CD4-positive, alpha-beta T cell treated with Interferon gamma for 1 hour (primary cell): ENCODE measurements at regions not wholly inside any gene's neighbourhood (a gene's known extent, or its start where the extent isn't known, plus 50 kb on each side); places are given as distances from the start of the nearest gene placed in this dataset.

ENCODE experiments used
- DNase-seq: peaks from one replicate; pipeline ENCODE4 v3.0.0-alpha.2; 2020

DNA sequence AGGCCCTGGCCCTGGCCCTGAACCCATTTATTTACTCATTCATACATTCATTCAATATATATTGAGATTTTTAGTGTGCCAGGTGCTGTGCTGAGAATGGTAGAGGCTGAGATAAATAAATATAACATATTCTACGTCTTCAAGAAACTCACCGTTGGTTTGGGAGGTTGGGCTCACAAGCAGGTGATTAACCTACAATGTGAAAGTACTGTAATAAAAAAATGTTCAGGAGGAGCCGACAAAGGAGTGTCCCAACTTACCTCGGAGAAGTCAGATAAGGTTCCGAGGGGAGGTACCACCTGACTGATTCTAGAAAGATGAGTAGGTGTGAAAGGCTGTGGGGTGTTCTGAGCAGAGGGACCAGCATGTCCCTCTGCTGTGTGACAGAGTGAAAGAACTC, 479.6 kb upstream of the KLF4 start:
- DNase-seq: no peak

DNA sequence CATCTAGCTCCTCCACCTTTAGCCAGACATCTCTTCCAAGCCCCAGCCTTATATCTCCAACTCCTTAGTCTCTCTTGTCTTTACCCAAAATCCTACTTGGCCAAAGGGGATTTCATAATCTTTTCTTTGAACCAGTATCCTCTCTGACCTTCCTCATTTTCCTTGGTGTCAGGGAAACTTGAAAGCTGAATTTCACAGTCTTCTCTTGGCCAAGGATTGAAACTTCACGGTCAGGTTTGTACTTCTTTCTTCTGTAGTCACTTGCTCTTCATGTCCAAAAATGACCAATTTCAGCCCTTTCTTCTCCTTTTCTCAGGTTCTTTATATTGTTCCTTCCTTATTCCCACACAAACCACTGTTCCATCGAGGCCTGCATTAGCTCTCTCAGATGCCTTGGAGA, 473.7 kb upstream of the KLF4 start:
- DNase-seq: no peak

DNA sequence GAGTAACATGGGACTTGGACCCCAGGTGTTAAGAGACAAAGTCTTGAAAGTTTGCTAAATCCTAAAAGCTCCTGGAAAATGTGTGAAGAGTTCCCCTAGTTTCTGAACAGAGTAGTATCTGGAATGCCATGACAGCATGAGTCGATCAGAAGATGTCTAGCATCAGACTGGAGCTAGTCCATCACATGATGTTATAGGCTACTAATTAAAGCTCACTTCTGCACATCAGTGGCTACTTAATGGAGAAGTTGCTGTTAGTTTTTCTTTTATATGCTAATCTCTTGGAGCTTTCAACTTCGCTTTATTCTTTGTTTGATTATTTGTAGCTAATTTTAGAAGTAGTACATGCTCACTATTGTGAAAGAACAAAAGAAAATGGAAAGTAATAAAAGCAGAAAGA, 471.3 kb upstream of the KLF4 start:
- DNase-seq: no peak

DNA sequence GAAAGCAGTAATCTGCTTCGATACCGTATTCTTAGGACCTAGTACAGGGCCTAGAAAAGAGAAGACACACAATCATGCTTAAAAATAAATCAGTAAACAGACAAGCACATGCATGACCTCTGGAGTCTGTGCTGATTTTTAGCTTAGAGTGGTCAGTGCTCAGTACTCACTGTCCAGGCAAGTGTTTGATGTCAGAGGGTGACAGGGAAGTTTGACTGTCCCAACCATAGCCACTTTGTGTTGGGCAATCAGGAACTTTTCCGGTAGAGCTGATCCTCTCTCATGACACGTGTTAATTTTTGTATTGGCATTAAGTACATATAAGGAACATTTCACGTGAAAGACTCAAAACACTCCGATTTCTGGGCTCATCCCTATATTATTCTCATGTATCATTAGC, 464.7 kb upstream of the KLF4 start:
- peak; percentile 7 for DNase-seq

DNA sequence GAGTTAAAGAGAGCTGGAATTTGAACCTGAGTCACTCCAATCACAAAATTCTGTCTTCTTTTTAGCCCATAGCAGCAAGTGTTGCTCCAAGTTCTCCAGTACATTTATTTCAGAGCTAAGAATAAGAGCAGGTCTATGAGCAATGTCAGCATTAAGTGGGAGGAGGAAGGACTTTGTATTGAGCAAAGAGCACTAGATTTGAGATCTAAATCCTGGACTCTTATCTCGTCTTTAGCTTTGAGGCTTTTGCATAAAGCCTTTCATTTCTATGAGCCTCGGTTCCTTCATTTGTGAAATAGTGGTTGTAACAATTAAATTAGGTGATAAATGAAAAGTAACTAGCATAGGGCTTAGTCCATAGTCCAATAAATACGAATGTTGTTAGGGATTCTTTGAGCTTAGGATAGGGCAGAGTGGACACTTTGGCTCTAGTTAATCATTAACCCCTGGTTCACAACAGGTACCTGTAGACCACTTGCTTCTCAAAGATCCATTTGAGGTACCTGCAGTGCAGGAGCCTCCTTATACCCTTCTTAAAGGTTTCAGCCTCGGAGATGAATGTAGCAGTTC, 464.1 kb upstream of the KLF4 start:
- DNase-seq: no peak

DNA sequence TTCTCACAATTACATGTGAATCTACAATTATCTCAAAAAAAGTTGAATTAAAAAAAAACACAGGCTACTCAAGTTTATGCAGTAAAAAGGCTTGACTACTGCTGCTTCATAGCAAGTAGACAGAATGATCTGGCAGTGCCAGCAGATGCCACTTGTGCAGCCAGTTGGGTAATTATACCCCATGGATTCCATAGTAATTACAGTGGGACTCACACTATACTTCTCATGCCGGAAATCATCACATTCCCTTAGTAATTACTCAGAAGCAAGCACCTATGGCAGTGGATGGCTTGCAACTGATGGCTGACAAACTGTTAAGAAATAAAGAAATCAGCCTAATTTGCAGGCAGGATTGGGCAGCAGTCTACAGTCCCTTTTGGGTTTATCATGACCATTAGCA, 463.2 kb upstream of the KLF4 start:
- no peak for DNase-seq

DNA sequence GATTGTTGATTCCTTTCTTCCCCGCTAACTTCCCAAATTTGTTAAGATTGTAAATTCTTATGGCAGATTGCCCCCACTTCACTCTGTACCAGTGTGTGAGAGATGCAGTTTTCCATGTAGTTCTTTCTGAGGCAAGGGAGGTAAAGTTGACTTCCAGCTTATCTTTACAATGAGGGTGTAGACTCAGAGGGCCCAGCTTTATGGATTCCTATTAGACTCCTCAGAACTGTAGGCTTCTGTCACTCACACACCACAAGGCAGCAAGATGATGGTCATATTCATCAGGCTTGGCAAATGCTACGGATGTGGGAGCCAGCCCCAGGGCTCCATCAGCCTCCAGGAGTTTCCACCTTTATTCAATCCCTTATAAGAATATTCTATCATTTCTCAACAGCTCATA, 461.9 kb upstream of the KLF4 start:
- no peak for DNase-seq

DNA sequence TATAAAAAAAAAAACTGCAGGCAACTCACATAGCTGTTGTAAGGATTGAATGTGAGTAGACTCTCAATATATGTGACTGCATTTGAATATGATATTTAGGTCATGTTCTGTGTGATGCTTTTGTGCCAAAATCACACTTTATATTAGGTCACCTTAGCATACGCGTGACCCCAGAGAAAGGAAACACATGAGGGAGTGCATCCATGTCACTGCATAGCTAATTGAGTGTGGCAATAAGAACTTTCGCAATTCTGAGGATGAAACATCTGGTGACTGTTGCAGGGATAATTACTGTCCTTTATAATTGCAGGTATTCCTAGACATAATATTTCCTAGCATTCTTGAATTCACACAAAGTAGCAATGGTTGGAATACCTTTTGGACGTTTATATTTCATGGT, 459.5 kb upstream of the KLF4 start:
- peak; percentile 12 for DNase-seq

DNA sequence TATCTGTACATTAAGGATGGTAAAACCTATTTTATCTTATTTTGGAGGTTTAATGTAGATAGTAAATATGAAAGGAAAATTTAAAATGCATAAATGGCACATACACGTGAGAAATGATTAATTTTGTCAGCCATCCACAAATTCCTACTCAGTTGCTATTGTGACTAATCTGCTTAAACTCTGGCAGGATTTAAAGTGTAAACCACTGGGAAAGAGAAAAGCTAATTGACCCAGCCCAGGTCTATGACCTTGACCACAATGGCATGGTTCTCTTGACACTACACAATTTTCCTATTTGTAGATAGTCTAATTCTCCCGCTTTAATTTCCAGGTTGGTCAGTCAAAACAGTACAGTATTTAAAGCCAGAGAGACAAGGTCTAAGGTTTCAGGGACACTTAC, 459.0 kb upstream of the KLF4 start:
- DNase-seq: no peak

DNA sequence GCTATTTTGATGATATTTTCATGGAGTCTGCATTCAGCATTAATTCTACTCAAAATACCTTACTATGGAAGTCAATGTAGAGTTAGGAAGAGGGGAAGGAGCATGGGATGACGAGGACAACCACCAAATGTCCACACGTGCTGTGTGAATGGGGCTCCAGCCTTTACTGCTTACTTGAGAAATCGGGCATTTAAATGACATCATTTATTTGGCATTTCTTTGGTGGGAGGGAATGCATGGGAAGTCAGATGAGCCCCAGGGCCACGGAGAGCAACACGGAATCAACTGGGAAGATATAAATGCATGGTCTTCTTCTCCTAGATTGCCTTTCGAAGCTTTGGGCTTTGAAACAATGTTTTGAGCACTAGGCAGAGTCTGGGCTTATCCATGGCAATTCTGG, 458.5 kb upstream of the KLF4 start:
- DNase-seq: no peak

DNA sequence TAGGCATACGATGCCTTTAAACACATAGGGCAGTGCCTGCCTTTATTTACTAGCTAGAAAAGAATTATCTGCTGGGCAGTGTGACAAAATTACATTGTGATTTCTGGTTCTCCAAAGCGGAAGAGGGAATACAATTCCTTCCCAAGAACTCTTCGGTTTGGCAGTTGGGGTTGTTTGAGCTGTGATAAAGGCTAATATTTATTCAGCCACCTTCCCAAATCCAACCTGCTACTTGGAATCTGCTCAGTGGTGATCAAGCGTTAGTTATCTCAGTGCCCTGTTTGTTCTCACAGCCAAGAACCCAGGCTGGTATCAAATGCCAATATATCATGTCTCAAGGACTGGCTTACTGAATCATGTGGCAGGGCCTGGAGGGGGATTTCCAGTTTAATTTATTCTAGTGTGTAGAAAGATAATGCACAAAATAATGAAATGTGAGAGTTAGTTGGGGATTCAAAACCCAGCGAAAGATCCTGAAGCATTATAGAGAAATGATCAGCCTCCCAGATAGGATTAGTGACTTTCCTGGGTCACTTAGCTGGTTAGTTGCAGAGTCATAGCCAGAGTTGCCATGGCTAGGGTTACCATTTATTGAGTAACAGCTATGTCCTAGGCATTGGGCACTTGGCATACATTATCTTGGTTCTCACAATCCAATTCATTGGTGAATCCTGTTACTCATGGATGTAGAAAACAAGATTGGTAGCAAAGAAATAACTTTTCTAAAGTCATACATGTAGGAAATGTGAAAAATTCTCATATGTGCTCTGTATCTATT, 457.0 kb upstream of the KLF4 start:
- no peak for DNase-seq

DNA sequence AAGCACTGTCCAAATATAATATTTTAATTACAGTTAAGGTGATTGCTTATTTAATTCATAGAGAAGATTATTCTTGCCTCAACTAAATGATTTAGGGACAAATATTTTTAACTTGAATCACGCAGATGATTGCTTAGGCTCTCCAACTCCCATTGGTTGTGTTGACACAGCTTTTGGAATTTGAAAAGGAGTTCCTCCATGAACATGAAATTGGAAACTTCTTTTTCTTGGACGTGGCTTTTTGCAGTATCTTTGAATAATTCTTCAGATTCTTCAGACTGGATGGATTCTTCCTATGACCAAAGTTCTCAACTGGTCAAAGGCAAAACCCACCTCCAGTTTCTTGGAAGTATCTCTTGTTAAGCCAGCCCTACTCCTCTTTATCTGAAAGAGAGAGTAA, 456.4 kb upstream of the KLF4 start:
- no peak for DNase-seq

DNA sequence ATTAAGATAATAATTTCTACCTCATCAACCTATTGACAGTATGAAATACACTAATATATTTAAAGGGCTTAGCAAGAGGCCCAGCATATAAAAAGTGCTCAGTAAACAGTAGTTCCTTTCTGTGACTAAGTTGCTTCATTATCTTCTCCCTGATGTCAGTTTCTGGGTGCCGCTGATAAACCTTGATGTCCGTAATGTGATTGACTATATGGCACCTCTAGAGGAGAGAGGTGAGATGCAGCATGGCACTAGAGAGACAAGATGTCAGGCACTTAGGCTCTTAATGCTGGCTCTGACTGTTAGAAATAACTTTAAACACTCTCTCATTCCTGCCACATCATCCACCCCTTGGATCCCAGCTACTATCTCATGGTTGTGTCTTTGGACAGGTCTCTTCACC, 455.9 kb upstream of the KLF4 start:
- no peak for DNase-seq

DNA sequence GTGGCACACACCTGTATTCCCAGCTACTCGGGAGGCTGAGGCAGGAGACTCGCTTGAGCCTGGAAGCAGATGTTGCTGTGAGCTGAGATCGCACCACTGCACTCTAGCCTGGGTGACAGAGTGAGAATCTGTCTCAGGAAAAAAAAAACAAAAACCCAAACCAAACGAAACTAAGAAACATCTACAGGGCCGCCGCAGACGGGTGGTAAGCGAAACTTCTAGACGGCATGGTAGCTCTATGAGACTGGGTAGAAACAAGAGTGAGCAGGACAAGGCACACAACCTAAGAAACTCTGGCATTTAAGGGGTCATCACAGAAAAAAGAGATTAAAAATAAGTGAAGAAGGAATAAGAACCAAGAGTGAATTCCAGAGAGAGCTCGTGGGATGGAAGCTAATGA, 454.8 kb upstream of the KLF4 start:
- no peak for DNase-seq

DNA sequence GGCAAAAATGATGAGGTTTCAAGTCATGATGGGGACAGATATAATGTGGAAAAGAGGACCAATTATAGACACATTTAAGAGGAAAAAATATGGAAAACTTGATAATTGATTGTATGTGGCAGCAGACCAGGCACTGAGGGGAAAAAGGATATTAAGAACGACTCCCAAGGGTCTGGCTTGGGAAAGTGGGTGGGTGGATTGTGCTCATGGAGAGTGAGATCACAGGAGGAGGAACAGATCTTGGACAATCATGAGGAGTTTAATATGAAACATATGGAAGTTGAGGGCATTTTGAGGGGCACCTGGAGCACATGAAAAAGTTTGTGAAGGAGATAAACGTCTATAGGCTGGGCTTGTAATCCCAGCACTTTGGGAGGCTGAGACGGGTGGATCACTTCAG, 454.3 kb upstream of the KLF4 start:
- DNase-seq: no peak

DNA sequence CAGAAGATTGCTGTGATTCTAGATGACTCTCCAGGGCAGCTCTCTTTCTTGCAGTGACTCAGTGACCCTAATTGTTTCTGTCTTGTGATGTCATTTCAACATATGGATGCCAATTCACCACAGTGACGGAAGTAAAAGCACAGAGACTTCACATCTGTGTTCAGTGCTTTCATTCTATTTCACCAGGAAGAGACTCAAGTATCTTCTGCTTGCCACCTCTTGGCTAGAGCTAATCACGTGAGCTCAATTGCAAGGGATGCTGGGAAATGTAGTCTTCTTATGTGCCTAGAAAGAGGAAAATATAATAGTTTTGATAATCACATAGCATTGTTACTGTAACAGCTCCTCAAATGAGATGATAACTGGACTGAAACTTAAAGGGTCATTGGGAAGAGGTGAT, 453.3 kb upstream of the KLF4 start:
- DNase-seq: no peak

DNA sequence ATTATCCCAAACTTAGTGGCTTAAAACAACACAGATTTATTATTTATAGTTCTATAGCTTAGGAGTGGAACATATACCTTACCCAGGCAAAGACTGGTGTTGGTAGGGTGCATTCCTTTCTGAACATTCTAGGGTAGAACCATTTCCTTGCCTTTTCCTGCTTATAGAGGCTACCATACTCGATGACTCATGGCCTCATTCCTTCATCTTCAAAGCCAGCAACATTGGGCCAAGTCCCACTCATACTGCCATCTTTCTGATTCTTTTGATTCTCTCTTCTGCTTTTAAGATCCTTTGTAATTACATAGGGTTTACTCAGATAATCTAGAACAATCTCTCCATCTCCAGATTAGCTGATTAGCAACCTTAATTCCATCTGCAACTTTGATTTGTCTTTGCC, 452.7 kb upstream of the KLF4 start:
- no peak for DNase-seq

DNA sequence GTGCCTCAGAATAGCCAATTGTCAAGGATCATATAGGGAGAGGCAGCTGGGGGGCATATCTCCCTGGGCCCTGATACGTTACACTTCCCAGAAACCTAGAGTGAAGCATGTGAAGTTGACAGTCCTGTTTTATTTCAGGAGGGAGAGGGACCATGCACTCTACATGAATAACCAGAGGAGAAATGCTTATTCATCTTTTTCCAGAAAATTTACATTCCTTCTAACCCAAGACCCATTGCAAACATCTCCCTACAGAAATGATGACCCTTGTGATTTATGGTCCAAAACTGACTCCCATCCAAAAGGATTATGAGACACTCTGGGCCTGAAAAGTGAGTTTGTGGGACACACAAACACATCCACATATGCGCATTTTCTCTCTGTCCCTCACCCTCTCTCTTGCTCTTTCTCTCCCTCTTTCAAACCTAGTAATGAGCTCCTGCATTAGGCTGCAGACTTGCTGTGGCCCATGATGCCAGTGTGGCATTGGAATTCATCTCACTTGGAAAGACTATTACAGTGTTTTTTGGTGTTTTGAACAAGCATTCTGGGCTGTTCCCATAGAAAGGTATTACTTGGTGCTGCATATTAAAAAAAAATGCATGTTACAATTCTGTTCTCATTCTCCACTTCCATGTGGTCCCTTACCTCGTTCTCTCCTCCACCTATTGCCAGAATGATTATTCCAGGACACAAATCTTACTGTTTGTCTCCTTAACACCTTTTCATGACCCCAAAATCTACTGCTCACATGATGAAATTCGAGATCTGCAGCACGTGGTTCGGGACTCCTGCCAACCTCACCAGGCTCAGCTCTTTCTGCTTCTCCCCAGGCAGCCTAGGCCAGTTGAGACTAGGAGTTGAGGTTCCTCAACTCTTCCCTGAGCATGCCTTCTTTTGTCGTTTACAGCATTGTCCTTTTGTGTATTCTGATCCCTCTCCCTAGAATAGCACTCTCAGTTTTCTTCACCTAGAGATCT, 451.3 kb upstream of the KLF4 start:
- no peak for DNase-seq

DNA sequence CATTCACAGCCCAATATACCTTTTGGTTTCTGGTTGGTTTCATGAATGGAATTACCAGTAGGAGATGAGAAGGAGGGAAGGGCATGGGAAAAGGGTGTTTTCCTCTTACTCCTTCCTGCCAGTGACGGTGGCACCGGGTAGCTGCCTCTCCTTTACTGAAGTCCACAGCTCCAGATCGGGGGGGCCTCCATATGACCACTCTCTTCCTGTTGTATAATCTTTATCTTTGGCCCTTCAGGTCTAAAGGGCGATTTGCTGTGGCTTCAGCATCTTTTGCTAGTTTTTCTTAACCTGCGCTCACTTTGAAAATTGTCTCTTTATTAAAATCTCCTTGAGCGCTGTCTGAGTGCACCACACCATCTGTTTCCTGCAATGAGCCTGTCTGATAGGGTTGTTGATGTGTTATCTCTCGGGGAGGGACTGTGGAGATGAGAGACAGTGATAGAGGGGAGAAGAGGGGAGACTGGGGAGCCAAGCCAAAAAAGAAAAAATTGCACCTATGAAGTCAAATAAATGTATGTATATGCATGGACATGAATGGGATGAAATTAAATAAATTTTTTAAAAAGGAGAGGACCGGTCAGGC, 449.3 kb upstream of the KLF4 start:
- DNase-seq: no peak

DNA sequence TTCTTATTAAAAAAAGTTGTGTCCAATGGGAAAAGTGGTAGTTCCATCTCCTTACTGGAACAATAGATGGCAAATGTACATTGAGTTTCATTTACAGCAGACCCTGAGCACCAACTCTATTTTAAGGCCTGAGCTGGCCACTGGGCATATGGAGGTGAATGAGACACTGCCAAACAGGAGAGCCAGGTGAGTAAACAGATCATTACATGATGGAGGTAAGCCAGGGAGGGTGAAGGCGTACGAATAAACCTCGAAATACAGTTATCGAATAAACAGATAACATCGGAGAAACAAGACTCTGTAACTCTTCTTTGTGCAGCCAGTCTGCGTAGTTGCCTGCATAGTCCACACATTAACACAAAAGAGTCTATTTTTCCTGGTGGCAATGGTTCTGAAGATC, 446.4 kb upstream of the KLF4 start:
- DNase-seq: no peak

DNA sequence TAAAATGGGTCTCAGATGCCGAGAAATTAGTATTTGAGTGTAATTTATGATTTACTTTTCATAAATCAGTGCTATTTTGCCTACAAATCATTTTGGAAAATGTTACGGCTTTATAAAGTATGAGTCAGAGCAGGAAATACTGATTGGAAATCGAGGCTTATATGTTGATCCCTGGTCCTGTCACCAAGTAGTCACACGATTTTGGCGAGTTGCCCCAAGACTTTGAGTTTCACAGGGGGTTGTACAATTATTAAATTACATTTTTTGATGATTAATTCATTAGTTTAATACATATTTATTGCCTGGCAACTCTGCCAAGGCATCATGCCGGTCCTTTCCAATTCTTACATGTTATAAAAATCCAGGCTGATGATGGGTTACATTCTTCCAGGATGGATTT, 443.9 kb upstream of the KLF4 start:
- no peak for DNase-seq

DNA sequence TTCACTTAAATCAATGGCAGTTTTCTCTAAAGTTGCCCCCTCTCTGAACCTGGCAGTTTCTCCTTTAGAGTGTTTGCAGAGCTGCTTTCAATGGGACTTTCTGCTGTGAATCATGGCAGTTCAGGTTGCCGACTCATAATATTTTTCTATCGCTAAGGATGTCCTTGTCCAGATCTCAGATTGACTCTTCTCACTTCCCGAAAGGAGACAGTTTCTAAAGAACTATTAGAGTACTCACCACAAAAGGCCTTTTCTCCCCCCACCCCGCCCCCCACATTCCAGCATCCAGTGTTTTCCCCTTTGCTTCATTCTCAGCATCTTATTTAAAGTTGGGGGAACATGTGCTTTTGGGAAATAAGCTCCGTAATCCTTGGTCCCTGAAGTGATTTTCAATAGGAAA, 443.5 kb upstream of the KLF4 start:
- no peak for DNase-seq

DNA sequence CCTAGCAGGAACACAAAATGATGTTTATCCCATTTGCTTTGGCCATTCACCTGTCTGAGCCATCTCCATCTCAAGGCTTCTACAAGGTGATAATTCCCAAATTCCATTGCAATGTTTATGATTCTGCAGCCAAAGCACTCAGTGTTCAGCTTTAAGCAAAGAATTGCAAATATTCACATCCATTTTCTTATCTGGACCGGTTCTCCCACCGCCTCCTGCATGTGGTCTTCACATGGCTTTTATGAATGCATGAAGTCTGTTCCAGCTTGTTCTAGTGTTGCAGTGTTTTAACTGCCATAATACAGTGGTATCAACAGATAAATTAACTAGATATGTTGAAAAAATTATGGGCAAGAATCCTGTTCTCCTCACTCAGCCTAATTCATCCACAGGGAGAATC, 443.0 kb upstream of the KLF4 start:
- no peak for DNase-seq

DNA sequence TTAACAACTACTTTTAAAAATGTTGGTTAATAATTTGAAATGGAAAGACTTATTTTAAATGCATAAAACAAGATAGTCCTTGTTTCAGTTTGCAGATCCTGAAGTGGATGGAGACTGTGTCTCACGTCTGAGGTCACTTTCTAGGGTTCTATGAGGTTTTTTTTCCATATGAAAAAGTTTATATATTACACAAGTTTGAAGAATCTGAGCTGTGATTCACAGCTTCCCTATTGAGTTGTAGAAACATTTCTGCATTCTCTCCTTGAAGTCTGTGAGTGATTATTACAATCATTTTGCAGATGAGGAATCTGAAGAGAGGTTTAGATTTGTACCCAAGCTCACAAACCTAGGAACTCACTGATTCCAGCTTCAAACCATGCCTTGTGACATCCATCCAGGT, 442.5 kb upstream of the KLF4 start:
- DNase-seq: no peak
